HG02981 (cell line): ENCODE measurements at regions not wholly inside any gene's neighbourhood (a gene's known extent, or its start where the extent isn't known, plus 50 kb on each side); places are given as distances from the start of the nearest gene placed in this dataset.
"Not testable (repeated sequence)": the region's sequence is repeated elsewhere in the genome, so short reads cannot be mapped to it uniquely, and the experiment has no call there.

Experiments used
- ATAC-seq: cut with Tn5 transposase; IDR thresholded peaks from one replicate; pipeline ENCODE4 v1.9.1; 2021; ENCODE audit warnings: mild to moderate bottlenecking, moderate library complexity; ENCODE audit not compliant: unreplicated experiment

DNA sequence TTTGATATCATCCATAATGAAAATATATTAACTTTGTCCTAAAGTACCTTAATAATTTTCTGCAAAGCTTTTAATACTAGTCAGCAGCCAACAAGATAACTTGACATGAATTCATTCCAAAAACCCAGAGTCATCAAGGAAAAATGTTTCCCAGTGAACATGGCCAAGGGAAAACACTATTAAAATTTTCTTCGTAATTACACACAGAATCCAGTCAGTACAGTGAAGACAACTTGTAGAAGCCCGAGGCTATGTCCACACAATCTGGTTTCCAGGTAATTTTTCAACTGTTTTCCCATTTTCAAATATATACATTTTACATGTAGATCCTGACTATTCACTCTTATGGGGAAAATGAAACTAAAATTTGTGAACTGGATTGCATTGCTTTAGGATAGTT lies 600.9 kb downstream of the CDH8 start:
- ATAC-seq = no peak

DNA sequence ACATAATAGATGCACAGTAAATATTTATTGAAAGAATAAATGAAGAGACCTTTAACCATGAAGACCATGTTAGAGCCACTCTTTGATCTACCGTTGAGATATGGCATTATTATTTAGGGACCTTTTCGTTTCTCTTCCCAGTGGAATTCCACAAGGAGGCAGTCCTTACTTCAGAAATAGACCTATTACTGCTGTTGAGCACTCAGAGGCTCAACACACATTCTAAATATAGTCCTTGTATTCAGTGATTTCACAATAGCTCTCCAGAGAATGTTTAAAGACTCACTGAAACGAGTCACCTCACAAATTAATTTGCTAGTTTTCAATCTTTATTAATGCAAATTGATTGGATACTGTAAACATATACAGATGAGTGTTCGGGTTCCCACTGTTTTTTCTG lies 603.8 kb downstream of the CDH8 start:
- ATAC-seq = no peak

DNA sequence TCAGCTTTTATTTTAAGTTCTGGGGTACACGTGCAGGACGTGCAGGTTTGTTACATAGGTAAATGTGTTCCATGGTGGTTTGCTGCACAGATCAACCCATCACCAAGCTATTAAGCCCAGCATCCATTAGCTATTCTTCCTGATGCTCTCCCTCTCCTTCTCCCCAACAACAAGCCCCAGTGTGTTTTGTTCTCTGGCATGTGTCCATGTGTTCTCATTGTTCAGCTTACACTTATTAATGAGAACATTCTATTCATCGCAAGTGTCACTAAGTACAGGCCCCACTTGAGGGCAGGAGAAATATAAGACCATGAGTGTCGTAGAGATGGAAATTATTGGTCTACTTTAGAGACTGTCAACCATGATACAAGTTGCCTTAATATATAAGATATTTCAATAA lies 615.1 kb downstream of the CDH8 start:
- no peak for ATAC-seq

DNA sequence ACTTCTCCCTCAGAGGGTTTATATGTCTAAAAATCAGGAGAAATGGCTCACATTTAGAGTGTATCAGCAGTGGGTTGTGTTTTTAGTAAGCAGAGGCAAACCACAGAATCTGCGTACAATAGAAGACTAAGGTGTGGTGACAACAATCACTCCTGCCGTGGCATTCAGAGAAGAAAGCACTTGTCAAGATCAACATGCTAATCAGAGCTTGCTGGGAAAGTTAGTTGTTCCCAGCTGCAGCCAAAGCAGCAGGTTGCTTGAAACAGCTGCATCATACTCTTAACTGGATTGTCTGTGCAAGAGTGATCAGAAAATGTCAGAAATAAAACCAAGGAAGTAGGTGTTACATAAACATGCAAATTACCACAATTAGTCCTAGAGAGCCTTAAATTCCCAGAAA lies 616.4 kb downstream of the CDH8 start:
- no peak for ATAC-seq

DNA sequence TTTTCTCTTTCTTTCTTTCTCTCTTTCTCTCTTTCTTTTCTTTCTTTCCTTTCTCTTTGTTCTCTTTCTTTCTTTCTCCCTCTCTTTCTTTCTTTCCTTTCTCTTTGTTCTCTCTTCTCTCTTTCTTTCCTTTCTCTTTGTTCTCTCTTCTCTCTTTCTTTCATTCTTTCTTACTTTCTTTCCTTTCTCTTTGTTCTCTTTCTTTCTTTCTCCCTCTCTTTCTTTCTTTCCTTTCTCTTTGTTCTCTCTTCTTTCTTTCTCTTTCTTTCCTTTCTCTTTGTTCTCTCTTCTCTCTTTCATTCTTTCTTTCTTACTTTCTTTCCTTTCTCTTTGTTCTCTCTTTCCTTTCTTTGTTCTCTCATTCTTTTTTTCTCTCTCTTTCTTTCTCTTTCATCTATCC lies 617.4 kb downstream of the CDH8 start:
- ATAC-seq = not testable (repeated sequence)

DNA sequence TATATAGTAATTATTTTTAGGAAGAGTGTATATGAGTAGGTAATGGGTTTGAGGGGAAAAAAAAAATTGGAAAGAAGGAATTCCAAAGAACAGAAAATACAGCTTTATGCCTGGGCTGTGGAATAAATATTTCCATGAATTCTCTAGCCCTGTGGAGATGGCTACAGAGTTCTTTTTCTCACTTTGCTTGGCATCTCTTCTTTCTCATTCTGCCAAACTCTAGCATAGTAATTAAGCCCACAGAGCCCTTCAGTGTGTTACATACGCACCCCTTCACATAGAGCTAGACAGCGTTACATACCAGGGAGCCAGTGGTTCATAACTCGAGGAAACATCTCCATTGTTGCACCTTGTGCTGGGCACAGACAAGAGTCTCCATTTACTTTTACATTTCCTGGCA lies 621.1 kb downstream of the CDH8 start:
- no peak for ATAC-seq

DNA sequence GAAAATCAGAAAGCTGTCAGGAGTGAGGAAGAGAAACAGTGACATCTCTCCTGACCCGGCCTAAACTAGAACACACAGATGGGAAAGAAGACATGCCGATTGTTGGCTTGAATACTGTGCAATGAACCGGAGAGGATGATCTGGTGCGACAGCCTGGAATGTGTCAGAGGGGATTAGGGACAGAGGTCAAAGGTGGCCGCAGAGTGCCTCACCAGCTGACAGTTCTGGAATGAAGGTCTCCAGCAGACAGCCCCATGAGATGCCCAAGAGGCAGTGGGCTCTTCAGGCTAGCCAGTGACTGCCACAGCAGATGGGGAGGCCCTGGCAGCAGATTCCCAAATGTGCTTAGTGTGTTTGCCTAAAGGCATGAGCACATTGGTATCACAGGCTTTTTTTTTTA lies 623.2 kb downstream of the CDH8 start:
- ATAC-seq = no peak

DNA sequence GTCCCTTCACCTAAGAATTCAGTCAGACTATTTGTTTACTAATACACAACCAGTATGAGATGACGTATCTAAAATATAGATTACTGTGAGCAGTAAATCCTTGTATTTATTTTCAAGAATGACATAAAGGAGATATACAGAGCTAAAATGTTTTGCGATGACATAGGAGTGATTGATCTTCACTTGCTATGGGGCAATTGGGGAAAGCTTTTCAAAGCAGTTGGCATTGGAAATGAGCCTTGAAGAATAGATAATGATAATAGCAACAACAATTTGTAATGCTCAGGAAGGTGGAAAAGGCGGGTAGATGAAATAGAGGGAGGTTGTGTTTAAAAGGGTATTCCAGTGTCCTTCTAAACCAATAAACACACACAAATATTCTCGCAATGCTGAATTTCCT lies 623.7 kb downstream of the CDH8 start:
- no peak for ATAC-seq

DNA sequence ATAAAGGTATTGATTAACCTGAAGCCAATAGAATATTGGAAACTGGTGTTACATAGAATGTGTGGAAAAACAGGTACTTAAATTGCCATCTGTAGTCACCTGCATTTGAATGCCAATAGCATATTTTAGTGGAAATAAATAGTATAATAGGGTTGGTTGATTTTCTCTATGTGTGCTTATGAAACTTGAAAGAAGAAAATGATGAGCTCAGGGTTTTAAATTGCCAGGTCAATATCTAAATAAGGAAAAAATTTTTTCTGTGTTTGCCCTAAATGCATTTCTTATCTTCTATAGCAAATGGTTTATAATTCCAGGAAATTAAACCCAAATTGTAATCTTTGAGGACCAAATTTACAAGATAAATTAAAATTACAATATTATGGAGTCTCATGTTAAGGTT lies 626.6 kb downstream of the CDH8 start:
- no peak for ATAC-seq

DNA sequence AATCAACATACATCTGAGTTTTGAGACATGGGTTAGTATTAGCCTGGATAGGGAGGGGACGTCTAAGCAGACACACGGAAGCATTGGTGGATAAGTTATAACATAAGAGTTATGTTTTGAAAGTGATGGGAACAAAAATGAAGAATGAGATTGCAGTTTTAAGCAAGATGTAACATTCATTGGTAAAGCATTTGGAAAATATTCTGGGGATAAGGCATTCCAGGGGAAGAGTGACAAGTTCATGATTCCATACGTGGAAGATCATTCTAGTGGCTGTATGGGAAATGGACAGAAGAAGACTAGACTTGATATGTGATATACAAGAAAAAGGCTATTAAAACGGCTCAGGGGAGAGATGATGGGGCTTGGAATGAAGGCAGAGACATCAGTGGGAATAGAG lies 632.9 kb downstream of the CDH8 start:
- ATAC-seq = no peak

DNA sequence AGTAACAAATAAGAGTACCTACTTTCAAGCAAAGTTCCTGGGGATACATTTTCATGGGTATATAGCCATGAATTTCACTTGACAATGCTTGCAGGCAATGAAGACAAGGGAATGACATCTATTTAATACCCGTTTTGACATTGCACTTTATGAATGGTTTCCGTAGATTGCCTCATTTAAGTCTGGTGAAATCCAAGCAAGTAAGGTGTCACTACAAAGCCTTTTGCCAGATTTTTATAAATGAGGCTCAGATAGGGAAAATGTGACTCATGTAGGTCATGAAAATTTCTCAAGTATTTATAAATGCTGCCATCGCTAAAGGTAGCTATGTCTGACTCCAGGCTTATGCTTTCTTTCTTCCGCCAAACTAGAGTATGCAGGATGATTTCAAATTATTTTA lies 644.3 kb downstream of the CDH8 start:
- no peak for ATAC-seq

DNA sequence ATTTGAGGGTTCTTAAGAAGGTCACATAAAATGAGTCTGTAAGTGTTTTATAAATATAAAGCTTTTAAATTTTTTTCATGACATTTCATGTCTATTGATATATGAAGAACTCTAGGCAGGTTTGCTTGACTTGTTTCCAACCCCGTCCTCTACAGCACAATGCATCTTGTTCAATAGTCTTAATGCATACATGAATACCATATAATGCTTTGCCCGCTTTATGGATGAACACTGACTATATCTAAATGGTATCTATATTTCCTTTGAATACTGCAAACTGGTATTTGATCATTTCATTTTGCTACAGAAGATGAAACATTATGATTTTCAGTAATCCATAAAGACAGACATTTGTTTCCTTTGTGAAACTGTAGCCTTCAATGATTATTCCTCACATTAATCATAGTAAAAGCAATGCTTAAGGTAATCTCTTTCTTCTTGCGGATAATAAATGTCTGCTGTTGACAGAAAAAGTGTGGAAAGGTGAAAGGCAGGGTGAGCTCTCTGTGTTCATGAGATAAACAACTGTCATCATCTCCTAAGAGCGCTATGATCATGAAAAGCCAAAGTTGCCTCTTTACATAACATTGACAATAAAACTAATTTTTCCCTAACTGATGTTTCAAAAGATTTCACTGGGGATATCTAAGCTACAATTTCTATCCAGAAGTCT lies 645.1 kb downstream of the CDH8 start:
- no peak for ATAC-seq

DNA sequence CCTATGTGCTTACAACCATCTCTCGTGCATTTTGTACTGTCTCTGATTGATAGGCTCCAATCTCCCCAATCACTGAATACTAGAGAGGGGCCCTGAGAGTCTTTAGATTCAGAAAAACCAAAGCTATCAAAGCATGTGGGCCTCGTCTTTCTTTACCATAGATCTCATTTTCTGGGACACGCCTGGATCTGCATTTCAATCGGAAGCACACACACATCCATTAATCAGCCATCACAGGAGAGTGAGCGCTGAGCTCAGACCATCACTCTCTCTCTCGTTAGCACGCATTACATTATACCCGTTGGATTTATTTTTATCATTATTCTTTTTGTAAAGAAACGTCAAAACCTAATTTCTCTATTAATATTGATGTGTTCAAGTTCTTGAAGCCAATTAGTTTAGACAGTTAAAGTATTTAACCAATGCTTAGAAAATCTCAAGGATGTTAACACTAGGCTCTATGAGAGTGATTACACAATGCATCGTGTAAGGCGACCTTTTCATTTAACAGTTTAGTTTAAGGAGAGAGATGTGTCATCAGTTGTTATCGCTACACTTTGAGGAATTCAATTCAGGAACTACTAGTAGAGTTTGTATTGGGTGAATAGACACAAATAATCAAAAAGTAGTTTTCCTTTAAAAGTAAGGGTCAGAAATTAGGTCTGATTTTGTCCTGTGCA lies 650.7 kb downstream of the CDH8 start:
- ATAC-seq = no peak

DNA sequence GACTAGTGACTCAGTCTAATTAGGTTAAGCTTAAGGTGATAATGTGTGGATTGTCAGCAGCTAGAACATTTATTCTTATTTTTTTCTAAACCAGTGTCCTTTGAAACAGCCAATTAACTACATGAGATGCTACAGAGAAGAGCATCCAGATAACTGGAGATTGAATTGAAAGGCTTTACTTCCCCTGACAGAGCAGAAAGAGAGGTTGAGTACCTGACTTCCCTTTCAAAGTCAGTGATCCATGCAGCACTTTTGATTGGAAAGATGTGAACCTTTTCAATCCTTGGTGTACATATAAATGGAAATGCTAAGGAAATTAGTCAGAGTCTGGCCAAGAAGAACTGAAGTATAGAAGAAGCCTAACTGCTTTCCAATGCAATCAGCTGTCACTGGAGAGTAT lies 653.8 kb downstream of the CDH8 start:
- no peak for ATAC-seq

DNA sequence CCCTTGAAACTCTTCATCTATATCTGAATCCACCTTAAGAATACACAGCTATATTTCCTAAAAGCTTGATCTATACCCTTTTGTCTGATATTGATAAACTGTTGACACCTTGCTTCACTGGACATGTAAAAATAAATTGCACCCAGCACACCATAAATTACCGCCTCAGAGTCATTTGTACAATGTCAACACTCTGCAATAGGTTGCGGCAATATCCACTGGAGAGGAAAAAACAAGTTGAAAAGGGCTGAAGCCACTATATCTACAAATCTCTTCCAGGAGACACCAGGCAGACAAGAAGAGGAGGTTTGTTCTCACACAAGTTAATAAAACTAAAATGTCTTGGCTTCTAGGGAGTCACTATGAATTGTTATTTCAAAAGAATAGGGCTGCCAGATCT lies 656.9 kb downstream of the CDH8 start:
- ATAC-seq = no peak

DNA sequence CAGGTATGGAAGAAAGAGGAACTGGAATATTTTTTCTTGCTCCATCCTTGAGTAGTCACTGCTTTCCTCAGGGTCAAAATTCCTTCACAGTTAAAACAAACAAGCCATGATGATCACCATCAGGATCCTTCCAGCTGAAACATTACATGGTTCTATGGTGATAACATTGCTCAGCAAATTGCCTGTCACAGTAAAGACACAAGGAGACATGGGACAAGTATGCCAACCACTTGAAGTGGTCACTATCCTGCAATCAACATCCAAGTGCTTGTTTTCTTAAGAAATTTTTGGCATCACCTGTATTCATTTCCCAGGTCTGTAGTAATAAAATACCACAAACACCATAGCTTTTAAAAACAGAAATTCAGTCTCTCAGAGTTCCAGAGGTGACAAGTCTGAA lies 662.2 kb downstream of the CDH8 start:
- no peak for ATAC-seq

DNA sequence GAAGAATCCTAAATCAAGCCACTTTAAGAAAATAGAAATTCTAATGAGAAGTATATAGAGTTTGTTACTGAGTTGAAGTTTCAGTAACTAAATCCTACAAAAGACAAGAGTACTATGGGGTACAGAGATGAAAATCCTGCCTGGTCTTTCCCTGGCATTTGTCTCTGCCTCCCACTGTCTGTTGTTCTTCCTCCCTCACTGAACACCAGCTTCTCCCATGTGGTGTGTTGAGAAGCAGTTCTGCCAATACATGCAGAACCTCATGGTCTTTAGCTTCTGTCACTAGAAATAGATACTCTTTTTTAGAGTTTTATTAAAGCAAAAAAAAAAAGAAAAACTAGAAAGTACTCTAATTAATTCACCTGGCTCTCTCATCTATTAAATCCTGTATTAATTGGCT lies 664.4 kb downstream of the CDH8 start:
- no peak for ATAC-seq

DNA sequence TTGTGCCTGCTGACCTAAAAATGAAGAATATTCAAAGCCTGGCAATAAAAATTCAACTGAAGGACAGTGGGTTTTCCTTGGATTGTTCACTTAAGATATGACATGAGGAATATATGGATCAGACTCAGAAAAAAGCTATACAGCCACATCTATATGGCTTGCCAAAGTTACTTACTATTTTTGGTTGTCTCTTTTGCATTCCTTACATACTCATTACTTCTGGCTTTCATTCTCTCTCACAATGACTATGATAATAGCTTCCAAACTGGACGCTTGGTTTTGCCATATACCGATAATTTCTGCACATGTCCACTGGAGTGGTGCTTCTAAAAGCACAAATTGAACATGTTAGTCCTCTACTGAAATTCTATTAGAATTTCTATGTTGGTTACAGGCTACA lies 664.9 kb downstream of the CDH8 start:
- ATAC-seq = no peak

DNA sequence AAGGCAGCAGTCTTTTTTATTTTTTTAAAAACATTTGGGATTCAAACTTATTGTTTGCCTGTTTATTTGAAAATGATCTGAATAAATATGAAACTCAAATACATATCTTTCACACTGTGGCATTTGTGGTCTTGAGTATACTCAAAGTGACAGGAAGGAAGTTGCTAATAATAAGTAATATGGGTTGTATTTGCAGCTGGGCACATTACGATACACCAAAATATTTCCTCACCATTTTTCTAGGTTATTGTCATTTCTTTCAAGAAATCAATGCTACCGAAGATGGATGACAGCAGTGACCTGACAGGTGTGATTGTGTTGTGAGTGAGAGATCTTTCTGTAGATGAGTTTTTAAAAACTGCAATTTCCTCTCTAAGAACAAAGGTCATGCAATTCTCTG lies 665.7 kb downstream of the CDH8 start:
- no peak for ATAC-seq

DNA sequence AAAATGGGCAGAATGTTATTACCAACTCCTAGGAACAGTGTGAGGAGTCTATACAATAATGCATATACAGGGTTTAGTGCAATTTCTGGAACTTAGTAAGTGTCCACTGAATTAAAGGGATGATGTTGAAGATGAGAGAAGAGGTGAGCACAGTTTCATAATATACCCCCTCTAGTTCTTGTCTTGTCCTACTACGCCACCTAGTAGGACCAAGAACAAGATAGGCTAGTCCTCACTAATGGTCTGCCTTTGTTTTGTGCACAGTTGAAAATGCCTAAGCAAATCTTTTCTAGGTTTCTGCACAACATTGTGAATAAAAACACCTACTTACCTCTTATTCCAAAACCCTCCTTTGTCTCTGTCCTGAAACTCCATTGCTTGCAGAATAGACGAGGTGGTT lies 670.2 kb downstream of the CDH8 start:
- no peak for ATAC-seq

DNA sequence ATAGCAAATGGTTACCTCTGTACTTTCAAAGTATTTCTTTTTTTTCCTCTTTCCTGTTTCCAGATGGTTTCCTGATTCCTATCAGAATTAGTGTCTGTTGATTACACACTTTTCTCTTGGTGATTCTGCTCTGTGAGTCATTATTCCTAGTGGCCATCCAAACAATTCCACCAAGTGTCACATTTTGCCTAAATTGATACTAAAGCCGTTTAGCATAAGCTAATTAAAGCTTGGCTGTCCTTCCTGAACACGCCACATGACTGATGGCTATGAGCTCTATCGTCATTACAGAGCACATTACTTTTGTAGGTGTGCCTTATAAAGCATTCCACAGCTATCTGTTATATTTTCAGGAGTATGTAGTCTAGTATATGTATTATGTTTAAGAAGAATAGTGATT lies 671.2 kb downstream of the CDH8 start:
- no peak for ATAC-seq

DNA sequence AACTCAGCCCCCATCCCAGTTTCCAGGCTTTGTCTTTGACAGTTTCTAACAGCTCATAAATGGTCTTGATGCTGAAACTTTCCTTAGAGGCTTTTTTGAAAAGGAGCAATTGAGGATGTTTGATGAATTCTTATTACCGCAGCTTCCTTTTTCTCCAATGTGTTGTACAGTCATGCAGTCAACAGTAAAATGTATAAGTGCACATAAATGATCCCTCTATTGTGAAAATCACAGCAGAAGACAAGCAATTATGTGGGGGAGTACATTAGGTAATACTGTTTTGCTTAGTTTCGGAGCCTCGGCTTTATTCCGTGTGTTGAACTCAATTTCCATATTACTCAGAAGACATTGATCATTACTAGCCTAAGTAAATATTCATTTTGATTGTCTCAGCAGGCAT lies 673.7 kb downstream of the CDH8 start:
- ATAC-seq = no peak

DNA sequence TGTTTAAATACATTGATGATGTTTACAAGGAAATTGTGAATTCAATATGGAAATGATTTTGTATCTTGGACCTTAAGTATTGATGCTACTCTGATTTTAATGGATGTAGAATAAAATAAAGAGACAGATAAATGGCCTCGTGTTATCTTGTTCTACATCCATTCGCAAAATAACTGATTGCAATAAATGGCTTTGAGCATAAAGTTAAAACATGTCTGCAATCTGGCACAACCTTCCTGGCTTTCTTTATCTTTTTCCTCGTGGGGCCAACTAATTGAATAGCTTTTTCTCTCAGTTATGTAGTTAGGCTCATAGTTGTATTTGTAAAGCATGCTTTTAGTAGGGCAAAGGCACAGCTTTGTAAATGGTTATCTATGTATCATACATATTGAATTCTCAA lies 691.4 kb downstream of the CDH8 start:
- no peak for ATAC-seq
